ENCODE measurements at regions not wholly inside any gene's neighbourhood (a gene's known extent, or its start where the extent isn't known, plus 50 kb on each side); places are given as distances from the start of the nearest gene placed in this dataset.
A peak's percentile ranks its signal among the peaks of the same experiment; 100 is the strongest.

DNA sequence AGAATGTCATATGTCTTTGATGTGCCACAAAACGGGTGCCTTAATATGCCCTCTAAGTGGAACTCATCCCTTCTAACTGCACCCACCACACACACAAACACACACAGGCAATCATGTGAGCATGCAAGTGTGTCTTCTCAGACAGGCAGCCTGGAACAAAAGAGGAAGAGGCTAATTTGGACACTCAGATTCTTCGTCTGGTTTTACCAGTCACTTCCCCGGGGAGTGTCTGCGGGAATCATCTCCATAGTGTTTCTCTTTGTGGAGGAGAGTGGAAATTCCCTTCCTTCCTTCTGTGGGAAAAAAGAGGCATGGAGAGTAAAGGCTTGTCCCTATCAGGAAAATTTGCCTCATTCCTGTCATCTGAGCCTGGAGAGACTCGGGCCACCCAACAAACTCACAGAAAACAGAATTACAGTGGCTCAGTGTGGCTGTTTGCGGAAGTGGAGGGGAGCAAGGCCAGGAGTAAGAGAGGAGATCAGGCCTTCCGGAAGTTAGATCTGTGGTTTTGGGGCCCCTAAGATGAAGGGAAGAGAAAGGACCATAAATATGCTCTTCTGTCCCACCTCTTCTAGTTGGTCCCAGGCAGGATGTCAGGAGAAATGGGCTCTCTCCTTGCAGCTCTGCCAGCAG lies 212.6 kb upstream of the SEMA6D start:
- no peaks in the 10 kb centered on the region for H3K27me3 ChIP-seq (ENCODE audit: control insufficient read depth, insufficient read depth, low read length)
- no peaks in the 10 kb centered on the region for H3K4me1 ChIP-seq (ENCODE audit: control insufficient read depth, insufficient read depth, low read length)
- no peaks in the 10 kb centered on the region for H3K36me3 ChIP-seq (ENCODE audit: insufficient read depth, low read length)
- H3K9me3 ChIP-seq (replicated peaks; ENCODE audit: low read length) = no peaks in the 10 kb centered on the region
- no peak overlapping the region for H3K4me3 ChIP-seq (ENCODE audit: low read length)
- no peak overlapping the region for H3K9ac ChIP-seq (ENCODE audit: low read depth, low read length)
- no peak overlapping the region for H3K4me2 ChIP-seq (ENCODE audit: low read length)

DNA sequence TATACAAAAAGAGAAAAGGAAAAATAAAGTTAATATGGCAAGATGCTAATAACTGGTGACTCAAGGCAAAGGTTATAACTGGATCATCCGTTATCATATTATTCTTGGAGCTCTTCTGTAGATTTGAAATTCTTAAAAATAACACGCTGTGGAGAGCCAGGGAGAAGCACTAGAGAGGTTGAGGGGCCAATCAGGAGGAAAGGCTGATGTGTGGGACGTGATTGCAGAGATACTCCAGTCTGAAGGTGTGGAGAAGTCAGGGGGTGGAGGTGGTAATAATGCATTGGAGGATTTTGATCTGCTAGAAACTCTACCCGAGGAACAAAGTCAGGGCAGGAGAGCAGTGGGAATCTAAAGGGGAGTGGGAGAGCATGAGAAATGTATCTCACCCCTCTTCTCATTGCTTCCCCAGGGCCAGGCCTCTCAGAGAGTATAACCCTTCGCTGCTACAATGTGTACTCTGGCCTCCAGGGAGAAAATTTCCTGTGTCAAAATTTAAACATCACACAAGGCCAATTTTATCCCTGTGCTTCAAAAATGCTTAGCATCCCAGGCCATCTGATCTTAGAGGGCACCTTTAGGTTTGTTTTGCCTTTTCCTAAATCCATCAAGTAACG lies 211.5 kb upstream of the SEMA6D start:
- Histone ChIP-seq H3K4me2 (ENCODE audit: low read length) (no peak overlapping the region), H3K4me1 (ENCODE audit: control insufficient read depth, insufficient read depth, low read length) (no peaks in the 10 kb centered on the region), H3K36me3 (ENCODE audit: insufficient read depth, low read length) (no peaks in the 10 kb centered on the region), H3K27me3 (ENCODE audit: control insufficient read depth, insufficient read depth, low read length) (no peaks in the 10 kb centered on the region), H3K4me3 (ENCODE audit: low read length) (no peak overlapping the region), H3K9me3 (replicated peaks; ENCODE audit: low read length) (no peaks in the 10 kb centered on the region), H3K9ac (ENCODE audit: low read depth, low read length) (no peak overlapping the region)

DNA sequence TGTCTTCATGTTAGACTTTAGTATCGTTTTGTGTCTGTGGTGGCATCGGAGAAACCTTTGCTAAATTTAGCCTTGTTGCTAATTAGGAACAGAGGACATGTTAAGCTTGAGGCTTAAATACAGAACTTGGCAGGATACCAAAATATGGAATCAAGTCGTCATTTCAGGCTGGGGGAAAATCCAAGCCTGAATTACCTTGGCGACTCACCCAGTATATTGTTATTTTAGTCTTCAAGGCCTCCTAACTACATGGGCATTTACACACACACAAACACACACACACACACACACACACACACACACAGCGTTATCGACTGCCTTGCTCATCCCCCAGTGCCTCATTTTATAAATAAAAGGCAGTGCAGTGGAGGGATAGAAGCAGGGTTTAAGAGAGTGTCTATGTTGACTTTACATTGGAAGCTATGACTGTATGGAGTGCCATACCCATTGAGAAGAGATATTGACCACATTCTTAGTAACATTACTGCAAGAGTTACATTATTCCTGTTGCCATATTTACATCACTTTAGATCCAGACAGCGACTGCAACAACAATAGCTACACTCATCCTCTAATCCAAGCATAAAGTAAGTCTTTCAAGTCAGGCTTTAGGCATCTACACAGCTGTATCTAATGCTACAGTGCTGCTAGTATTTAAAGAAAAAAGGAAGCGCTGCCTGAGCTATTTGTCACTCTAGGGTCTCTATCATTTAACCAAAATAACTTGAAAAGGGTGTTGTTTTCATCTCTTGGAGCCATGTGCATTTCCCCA lies 210.8 kb upstream of the SEMA6D start:
- Histone ChIP-seq H3K27me3 (ENCODE audit: control insufficient read depth, insufficient read depth, low read length) (no peaks in the 10 kb centered on the region), H3K9me3 (replicated peaks; ENCODE audit: low read length) (no peaks in the 10 kb centered on the region), H3K4me1 (ENCODE audit: control insufficient read depth, insufficient read depth, low read length) (no peaks in the 10 kb centered on the region), H3K36me3 (ENCODE audit: insufficient read depth, low read length) (no peaks in the 10 kb centered on the region), H3K4me3 (ENCODE audit: low read length) (no peak overlapping the region), H3K4me2 (ENCODE audit: low read length) (no peak overlapping the region), H3K9ac (ENCODE audit: low read depth, low read length) (no peak overlapping the region)

DNA sequence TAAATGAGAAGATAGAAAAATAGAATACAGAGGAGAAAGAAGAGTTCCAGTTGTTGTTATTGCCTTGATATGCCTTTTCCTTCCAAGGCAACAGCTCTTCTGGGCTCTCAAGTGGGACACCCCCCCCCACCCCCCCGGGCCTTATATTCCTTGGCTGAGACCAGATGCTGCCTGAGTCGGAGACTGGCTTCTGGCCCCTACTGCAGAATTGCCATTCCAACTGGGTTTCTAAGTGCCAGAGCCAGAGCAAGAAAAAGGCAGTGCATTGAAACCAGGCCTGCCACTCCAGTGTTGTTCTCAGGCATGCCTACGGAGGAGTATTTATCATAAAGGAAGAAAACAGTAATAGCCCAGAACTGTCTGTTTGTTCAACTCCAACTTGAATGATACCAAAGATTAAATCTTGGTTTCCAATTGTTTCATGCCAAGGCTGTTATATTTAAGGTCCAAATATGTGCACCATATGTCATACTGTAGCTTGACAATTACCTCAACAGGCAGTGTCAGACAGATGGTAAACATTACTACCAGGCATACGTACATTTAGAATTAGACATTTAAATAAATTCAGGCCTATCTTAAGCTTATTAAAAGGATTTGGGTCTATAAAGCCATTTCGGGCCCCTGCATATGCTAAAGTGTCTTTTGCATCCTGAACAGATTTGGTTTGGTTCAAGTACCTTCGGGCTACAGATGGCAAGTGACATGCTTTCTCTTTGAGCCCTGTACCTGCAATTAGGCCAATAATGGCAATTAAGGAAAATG lies 209.9 kb upstream of the SEMA6D start:
- Histone ChIP-seq H3K36me3 (ENCODE audit: insufficient read depth, low read length) (no peaks in the 10 kb centered on the region), H3K4me3 (ENCODE audit: low read length) (no peak overlapping the region), H3K27me3 (ENCODE audit: control insufficient read depth, insufficient read depth, low read length) (no peaks in the 10 kb centered on the region), H3K9ac (ENCODE audit: low read depth, low read length) (no peak overlapping the region), H3K9me3 (replicated peaks; ENCODE audit: low read length) (no peaks in the 10 kb centered on the region), H3K4me2 (ENCODE audit: low read length) (no peak overlapping the region), H3K4me1 (ENCODE audit: control insufficient read depth, insufficient read depth, low read length) (no peaks in the 10 kb centered on the region)

DNA sequence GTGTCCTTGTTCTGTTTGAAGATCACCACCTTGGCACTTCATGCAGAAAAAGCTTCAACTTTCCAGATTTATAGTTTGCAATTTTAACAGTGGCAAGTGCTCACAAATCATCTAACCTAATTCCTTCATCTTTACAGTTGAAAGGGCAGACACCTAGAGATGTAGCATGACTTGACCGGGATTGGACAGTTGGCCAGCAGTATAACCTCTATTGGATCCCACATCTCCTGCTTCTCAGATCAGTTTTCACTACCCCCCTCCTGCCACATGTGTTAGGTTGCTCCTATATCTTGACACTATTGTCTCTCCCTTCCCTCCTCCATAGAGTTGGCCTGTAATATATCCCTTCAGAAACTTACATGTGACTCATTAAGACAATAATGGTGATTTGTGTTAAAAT lies 206.0 kb upstream of the SEMA6D start:
- Histone ChIP-seq H3K36me3 (ENCODE audit: insufficient read depth, low read length) (no peaks in the 10 kb centered on the region), H3K9ac (ENCODE audit: low read depth, low read length) (no peak overlapping the region), H3K4me1 (ENCODE audit: control insufficient read depth, insufficient read depth, low read length) (peaks cover 17% of the 10 kb centered on the region), H3K9me3 (replicated peaks; ENCODE audit: low read length) (no peaks in the 10 kb centered on the region), H3K27me3 (ENCODE audit: control insufficient read depth, insufficient read depth, low read length) (no peaks in the 10 kb centered on the region), H3K4me3 (ENCODE audit: low read length) (no peak overlapping the region), H3K4me2 (ENCODE audit: low read length) (no peak overlapping the region)

DNA sequence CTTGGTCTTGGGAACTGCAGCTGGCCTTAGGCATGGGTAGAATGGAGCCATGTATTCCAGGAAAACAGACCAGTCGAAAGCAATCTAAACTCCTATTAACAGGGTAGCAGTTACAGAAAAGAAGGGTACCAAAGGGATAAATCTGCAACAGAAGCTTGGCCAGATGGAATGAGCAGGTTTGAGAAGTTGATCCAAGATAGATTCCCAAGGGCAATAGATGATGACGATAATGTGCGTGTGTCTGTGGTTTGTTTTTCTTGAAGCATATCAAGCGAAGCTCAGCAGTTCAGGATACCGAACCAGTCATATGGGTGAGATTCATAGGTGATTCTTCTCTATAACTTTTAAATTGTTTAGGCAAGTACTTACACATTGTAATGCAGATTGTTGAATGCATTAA lies 203.8 kb upstream of the SEMA6D start:
- H3K9me3 ChIP-seq (replicated peaks; ENCODE audit: low read length) = no peaks in the 10 kb centered on the region
- no peak overlapping the region for H3K4me3 ChIP-seq (ENCODE audit: low read length)
- H3K4me1 ChIP-seq (ENCODE audit: control insufficient read depth, insufficient read depth, low read length) = peaks cover 27% of the 10 kb centered on the region
- H3K27me3 ChIP-seq (ENCODE audit: control insufficient read depth, insufficient read depth, low read length) = no peaks in the 10 kb centered on the region
- H3K9ac ChIP-seq (ENCODE audit: low read depth, low read length) = no peak overlapping the region
- H3K36me3 ChIP-seq (ENCODE audit: insufficient read depth, low read length) = no peaks in the 10 kb centered on the region
- H3K4me2 ChIP-seq (ENCODE audit: low read length) = no peak overlapping the region

DNA sequence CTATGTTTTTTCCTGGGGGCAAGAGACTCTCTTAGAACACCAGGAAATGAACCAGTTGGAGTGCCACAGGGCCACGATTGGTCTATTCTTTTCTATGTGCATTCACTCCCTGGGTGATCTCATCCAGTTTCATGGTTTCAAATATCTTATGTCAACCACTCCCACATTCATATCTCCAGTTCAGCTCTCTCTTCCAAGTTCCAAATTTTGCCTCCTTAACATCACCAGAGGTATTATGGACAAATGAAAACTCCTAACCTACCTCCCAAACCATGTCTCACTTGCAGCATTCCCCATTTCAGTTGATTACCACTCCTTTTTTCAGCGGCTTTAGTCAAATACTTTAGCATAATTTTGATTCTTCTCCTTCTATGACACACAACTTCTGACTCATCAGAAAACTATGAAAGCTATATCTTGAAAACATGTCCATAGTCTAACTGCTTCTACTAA lies 203.1 kb upstream of the SEMA6D start:
- Histone ChIP-seq H3K4me3 (ENCODE audit: low read length) (peak overlapping the region; percentile 17), H3K9ac (ENCODE audit: low read depth, low read length) (no peak overlapping the region), H3K36me3 (ENCODE audit: insufficient read depth, low read length) (no peaks in the 10 kb centered on the region), H3K4me2 (ENCODE audit: low read length) (peak overlapping the region; percentile 50), H3K4me1 (ENCODE audit: control insufficient read depth, insufficient read depth, low read length) (peaks cover 27% of the 10 kb centered on the region), H3K9me3 (replicated peaks; ENCODE audit: low read length) (no peaks in the 10 kb centered on the region), H3K27me3 (ENCODE audit: control insufficient read depth, insufficient read depth, low read length) (no peaks in the 10 kb centered on the region)

DNA sequence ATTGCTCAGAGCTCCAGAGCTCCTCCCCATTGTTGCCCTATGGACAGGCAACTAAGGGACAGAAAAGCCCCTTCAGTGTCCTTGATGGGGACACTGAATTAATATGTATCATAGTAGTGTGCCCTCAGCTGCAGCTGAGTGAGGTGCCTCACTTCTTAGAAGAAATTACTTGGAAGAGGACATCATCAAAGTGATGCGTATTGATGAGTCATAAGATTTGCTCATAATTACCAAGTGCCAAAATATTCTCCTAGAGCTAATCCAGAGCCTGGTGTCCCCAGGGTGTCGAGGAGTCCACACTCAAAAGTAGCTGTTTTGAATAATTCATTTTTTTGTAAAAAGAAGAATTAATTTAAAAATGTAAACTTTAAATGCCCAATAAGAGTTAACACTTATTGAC lies 200.7 kb upstream of the SEMA6D start:
- no peaks in the 10 kb centered on the region for H3K9me3 ChIP-seq (replicated peaks; ENCODE audit: low read length)
- H3K36me3 ChIP-seq (ENCODE audit: insufficient read depth, low read length) = no peaks in the 10 kb centered on the region
- H3K4me1 ChIP-seq (ENCODE audit: control insufficient read depth, insufficient read depth, low read length) = peaks cover 27% of the 10 kb centered on the region
- H3K27me3 ChIP-seq (ENCODE audit: control insufficient read depth, insufficient read depth, low read length) = no peaks in the 10 kb centered on the region
- no peak overlapping the region for H3K4me3 ChIP-seq (ENCODE audit: low read length)
- H3K4me2 ChIP-seq (ENCODE audit: low read length) = no peak overlapping the region
- H3K9ac ChIP-seq (ENCODE audit: low read depth, low read length) = no peak overlapping the region

DNA sequence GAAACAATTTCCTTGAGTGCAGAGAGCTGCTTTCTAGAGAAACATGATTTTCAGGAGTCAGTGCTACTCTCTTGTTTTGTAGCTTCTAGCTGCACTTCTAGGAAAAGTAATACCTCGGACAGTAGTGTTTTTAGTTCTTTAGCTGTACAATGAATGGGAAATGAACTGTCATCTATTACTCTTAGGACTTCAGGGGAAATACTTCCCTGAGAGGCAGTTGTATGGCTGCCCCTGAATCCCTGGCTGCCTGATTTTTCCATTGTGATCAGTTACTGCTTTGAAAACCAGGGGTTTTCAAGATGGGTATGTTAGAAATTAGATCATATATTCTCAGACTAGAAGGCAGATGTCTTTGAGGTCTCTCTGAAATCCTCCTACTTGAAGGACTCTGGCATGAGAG lies 200.3 kb upstream of the SEMA6D start:
- H3K27me3 ChIP-seq (ENCODE audit: control insufficient read depth, insufficient read depth, low read length) = no peaks in the 10 kb centered on the region
- peaks cover 27% of the 10 kb centered on the region for H3K4me1 ChIP-seq (ENCODE audit: control insufficient read depth, insufficient read depth, low read length)
- no peaks in the 10 kb centered on the region for H3K36me3 ChIP-seq (ENCODE audit: insufficient read depth, low read length)
- no peak overlapping the region for H3K4me2 ChIP-seq (ENCODE audit: low read length)
- no peak overlapping the region for H3K9ac ChIP-seq (ENCODE audit: low read depth, low read length)
- no peak overlapping the region for H3K4me3 ChIP-seq (ENCODE audit: low read length)
- no peaks in the 10 kb centered on the region for H3K9me3 ChIP-seq (replicated peaks; ENCODE audit: low read length)

DNA sequence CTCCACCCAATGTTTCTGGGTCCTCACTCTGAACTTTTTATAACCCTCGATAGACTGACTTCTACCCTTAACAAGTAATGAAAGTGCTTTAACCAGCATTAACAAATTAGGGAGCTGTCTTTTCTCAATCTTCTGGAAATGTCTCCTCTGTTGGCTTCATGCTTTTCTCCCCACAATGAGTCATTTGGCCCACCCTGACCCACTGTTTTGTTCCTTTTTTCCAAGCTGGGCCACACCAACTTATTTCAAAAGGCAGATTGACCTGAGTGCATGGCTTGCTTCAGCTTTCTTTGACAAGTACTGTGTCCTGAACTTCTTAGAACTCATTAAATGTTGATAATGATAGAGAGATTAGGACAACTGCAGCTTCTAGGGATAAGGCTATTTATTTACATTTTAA lies 199.6 kb upstream of the SEMA6D start:
- H3K4me3 ChIP-seq (ENCODE audit: low read length) = no peak overlapping the region
- H3K4me1 ChIP-seq (ENCODE audit: control insufficient read depth, insufficient read depth, low read length) = peaks cover 27% of the 10 kb centered on the region
- H3K9ac ChIP-seq (ENCODE audit: low read depth, low read length) = no peak overlapping the region
- no peaks in the 10 kb centered on the region for H3K9me3 ChIP-seq (replicated peaks; ENCODE audit: low read length)
- no peaks in the 10 kb centered on the region for H3K36me3 ChIP-seq (ENCODE audit: insufficient read depth, low read length)
- H3K4me2 ChIP-seq (ENCODE audit: low read length) = no peak overlapping the region
- no peaks in the 10 kb centered on the region for H3K27me3 ChIP-seq (ENCODE audit: control insufficient read depth, insufficient read depth, low read length)

DNA sequence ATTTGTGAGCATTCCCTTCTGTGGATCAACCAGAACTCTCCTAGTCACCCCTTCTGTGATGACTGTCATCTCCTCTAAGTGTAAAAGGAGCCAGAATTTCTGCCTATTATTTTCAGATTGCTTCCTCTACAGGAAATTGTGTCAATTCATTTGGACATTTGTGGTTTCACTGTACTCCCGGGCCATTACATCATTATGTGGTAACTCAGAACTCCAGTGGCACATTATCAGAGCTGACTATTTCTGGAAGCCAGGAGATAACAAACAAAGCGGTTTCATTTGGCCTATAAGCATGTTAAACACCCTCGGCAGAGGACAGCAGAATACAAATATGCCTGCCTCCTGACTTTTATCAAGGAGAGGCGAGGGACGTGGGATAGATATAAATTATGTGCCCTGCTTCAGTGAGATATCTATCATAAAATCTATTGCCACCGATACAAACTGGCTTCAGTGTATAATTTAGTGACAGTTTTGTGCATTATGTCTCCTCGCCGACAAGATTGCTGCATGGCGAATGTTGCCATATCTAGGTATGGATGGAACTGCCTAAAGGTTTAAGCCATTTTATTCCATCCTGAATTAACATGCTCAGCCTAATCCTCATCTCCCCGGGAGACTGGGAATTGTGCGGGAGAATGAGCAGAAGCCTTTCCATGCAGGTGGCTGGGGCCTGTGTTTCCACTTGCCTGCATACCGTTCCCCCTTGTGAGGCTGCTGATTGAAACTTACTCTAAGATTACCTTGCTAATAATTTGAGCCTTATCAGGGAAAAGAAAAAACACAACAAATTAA lies 193.4 kb upstream of the SEMA6D start:
- no peaks in the 10 kb centered on the region for H3K27me3 ChIP-seq (ENCODE audit: control insufficient read depth, insufficient read depth, low read length)
- H3K9ac ChIP-seq (ENCODE audit: low read depth, low read length) = no peak overlapping the region
- no peak overlapping the region for H3K4me3 ChIP-seq (ENCODE audit: low read length)
- H3K9me3 ChIP-seq (replicated peaks; ENCODE audit: low read length) = no peaks in the 10 kb centered on the region
- peaks cover 8% of the 10 kb centered on the region for H3K4me1 ChIP-seq (ENCODE audit: control insufficient read depth, insufficient read depth, low read length)
- no peaks in the 10 kb centered on the region for H3K36me3 ChIP-seq (ENCODE audit: insufficient read depth, low read length)
- H3K4me2 ChIP-seq (ENCODE audit: low read length) = no peak overlapping the region

Measured in skeletal muscle satellite cell (primary cell).